HG02678 (cell line): ENCODE measurements at regions not wholly inside any gene's neighbourhood (a gene's known extent, or its start where the extent isn't known, plus 50 kb on each side); places are given as distances from the start of the nearest gene placed in this dataset.
"Not testable (repeated sequence)": the region's sequence is repeated elsewhere in the genome, so short reads cannot be mapped to it uniquely, and the experiment has no call there.

Experiments
- ATAC-seq: cut with Tn5 transposase; IDR thresholded peaks from one replicate; pipeline ENCODE4 v1.9.1; 2021; ENCODE audit warnings: mild to moderate bottlenecking, moderate library complexity; ENCODE audit not compliant: unreplicated experiment

- ATAC-seq, result no peak
These were observed 2056.8 kb upstream of the CELF4 start for GRCh38 chr18:39622431-39622830.

GRCh38 chr18:39620551-39621168 is 2055.1 kb upstream of the CELF4 start:
- ATAC-seq, result no peak

DNA sequence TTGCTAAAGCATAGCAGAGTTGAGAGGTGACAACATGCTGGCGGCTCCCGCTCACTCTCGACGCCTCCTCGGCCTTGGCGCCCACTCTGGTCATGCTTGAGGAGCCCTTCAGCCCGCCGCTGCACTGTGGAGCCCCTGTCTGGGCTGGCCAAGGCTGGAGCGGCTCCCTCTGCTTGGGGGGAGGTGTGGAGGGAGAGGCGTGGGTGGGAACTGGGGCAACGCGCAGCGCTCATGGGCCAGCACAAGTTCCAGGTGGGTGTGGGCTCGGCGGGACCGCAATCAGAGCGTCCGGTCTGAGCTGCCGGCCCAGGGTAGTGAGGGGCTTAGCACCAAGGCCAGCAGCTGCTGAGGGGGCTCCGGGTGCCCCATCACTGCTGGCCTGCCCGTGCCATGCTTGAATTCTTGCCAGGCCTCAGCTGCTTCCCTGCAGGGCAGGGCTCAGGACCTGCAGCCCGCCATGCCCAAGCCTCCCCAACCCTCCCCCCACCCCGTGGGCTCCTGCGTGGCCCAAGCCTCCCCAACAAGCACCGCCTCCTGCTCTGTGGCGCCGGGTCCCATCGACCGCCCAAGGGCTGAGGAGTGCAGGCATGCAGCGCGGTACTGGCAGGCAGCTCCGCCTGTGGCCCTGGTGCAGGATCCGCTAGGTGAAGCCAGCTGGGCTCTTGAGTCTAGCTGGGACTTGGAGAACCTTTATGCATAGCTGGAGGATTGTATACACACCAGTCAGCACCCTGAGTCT is 2052.8 kb upstream of the CELF4 start:
- ATAC-seq, result no peak

DNA sequence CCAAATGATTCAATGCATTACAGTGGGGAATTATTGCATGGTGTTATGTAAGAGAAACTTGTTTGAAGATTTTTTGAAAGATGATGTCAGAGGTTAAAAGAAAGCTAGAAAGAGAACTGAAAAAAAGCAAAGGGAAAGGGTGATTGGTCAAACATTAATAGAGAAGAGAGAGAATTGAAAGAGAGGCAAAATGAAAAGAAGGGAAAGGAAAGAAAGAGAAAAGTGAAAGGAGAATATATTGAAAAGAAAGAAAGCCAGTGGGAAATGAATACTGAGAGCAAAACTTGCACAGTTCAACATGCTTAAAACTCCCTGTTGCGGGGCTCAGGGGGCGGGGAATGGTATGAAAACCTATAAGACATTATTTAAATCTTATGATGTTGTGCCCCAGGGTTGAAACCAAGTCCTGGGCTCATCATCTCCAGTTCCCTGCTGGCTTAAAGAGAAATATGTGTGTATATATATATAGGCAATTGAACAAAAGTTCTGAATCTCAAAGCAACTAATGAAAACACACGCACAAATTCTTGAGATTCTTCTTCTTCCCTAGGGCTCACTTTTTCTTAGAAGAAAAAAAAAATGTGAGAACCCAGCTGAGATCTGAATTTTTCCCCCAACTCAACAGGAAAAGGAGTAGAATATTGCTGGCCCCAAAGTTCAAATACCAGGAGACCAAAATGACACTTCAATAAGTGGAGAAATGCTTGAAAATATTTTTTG is 2045.9 kb upstream of the CELF4 start:
- no peak for ATAC-seq

- ATAC-seq, result no peak
These were observed 2041.4 kb upstream of the CELF4 start for GRCh38 chr18:39607034-39607433.

GRCh38 chr18:39604836-39605235 is 2039.2 kb upstream of the CELF4 start:
- ATAC-seq, result no peak

DNA sequence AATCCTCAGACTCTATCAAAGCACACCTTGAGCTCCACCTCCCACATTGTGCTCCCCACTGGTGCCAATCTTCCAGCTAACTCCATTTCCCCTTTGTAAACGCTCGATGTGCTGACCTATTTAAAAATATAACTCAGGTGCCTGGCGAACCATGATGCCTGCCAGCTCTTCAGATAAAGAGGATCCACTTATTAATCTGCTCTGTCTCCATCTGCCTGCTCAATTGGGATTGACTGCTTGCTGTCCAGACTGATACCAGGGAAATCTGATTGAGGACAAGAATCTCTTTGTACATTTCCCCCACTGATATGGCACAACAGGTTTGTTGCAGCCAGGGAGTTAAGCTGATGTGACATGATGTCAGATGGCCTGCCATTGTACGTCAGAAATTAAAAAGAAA is 2036.5 kb upstream of the CELF4 start:
- no peak for ATAC-seq

GRCh38 chr18:39600894-39601293 is 2035.3 kb upstream of the CELF4 start:
- no peak for ATAC-seq

DNA sequence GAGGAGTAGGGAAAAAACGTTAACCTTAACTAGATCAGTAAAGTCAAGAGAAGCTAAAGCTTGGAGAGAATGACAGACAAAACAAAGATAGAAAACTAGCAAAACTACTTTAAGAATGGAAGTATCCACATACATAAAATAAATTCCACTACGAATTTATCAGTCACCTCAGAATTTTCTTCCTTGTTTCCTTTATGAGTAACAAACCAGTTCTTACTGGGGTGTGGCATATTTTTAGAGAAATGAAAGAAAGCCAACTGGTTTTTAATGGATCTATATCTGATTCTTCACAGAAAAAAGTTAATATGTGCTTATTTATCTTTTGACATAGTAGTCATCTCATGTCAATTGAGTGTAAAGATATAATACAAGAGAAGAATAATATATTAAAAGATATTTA is 2033.7 kb upstream of the CELF4 start:
- ATAC-seq, result no peak

GRCh38 chr18:39596891-39597290 is 2031.3 kb upstream of the CELF4 start:
- ATAC-seq, result no peak

DNA sequence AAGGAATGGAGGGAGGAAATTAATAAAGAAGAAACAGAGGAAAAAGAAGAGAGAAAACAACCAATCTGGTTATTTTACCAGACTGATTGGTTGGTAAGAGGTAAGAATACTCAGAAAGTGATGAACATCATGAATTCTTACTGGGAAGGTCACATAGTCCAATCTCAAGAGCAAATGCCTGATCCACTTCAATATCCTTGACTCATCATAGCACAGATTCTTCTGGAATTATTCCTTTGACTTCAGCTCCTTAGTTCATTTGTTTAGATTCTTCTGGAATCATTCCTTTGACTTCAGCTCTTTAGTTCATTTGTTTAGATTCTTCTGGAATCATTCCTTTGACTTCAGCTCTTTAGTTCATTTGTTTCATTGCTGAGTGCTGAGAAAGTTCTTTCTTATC is 2030.6 kb upstream of the CELF4 start:
- ATAC-seq, result no peak

DNA sequence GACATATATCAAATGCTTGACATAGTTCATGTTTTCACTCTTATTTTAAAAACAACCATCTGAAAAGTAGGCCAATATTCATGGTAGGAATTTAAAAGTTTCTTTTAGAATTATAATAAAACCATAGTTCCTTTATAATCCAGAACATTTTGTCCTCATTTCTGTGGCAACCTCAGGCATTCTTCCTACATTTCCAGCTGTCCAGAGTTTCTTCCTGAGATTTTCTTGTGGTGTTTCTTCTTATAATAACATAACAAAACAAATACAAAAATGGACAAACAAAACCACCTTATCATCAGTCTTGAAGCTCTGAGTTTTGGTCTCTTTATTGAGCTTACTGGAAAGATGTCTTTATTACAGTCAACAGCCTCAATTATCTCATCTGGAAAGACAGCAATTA is 2028.6 kb upstream of the CELF4 start:
- no peak for ATAC-seq

- no peak for ATAC-seq
These were observed 2026.1 kb upstream of the CELF4 start for GRCh38 chr18:39591649-39592048.

GRCh38 chr18:39589496-39589895 is 2023.9 kb upstream of the CELF4 start:
- no peak for ATAC-seq

DNA sequence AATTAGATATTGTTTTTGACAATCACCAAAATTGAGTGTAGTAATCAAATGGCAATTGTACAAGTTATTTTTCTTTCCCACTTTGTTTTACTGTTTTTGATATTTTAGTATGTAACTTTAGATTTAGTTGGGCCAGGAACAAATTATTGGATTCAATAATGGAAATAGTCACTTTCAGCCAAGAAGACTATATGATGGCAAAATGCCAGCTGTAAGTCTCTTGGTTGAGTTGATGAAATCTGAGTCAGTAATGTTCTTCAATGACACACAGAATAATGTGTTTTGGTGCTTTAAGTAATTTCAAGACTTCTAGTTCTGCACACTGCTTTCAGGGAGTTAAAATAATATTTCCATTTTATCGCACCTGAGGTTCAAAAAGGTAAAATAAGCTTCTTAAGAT is 2022.0 kb upstream of the CELF4 start:
- no peak for ATAC-seq

DNA sequence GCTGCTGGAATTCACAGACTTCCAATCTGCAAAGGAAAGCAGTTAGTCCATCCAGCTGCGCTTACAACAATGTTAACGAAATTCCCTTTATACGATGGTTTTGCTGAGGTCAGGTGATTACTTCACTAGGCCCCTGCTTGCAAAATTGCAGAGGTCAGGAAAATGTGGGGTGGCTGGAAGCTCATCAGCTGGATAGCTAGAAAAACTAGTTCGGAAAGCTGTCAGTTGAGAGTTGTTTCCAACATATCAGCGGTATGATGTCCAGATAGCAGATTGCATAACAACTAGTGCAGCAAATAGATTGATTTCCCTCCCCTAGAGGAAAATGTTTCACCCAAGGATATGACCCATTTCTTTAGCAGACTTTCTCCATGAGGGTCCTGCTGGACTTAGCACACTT is 2021.1 kb upstream of the CELF4 start:
- no peak for ATAC-seq

- no peak for ATAC-seq
These were observed 2009.3 kb upstream of the CELF4 start for GRCh38 chr18:39574897-39575296.

DNA sequence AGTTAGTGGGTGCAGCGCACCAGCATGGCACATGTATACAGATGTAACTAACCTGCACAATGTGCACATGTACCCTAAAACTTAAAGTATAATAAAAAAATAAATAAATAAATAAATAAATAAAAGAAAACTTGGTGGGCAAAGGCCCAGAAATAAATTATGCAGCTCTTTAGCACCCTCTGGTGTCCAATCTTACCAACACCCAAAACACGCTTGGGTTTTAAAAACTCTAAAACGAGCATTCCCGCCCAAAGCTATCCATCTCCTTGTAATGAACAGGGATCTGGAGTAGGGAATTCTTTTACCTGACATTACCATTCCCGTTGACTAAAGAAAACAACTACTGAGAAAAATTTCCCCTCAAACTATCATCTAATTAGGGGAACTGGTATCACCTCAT is 2005.9 kb upstream of the CELF4 start:
- ATAC-seq, result no peak

DNA sequence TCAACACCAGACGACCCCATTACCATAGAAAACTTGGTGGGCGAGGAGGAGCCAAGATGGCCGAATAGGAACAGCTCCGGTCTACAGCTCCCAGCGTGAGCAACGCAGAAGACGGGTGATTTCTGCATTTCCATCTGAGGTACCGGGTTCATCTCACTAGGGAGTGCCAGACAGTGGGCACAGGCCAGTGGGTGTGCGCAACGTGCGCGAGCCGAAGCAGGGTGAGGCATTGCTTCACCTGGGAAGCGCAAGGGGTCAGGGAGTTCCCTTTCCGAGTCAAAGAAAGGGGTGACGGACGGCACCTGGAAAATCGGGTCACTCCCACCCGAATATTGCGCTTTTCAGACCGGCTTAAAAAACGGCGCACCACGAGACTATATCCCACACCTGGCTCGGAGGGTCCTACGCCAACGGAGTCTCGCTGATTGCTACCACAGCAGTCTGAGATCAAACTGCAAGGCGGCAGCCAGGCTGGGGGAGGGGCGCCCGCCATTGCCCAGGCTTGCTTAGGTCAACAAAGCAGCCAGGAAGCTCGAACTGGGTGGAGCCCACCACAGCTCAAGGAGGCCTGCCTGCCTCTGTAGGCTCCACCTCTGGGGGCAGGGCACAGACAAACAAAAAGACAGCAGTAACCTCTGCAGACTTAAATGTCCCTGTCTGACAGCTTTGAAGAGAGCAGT is 2000.1 kb upstream of the CELF4 start:
- ATAC-seq, result not testable (repeated sequence)

GRCh38 chr18:39564716-39565115 is 1999.1 kb upstream of the CELF4 start:
- ATAC-seq, result no peak

GRCh38 chr18:39561126-39561525 is 1995.5 kb upstream of the CELF4 start:
- ATAC-seq, result no peak

DNA sequence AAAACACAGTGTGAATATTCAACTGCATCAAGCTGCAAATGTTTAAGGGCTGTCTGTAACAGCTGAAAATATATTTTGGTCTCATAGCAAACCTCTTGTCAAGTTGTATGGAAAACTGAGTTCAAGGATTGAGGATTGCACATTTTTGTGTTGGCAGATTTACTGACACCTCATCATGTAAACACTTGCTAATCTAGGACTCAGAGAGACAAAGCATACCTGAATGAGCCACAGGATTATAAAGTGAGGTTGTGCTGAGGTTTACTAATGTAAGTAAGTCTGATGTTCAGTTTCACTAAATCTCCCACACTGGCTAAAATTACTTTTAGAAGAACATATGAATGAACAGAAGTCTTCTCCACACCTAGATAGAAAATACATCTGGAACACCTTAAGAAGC is 1993.1 kb upstream of the CELF4 start:
- ATAC-seq, result no peak
